ENCODE measurements at regions not wholly inside any gene's neighbourhood (a gene's known extent, or its start where the extent isn't known, plus 50 kb on each side); places are given as distances from the start of the nearest gene placed in this dataset.
A peak's percentile ranks its signal among the peaks of the same experiment; 100 is the strongest.

GRCh38 chr18:21997207-21998143 lies 171.9 kb upstream of the GATA6 start:
- Histone ChIP-seq H3K9me3 (ENCODE audit: severe bottlenecking) (no peaks in the 10 kb centered on the region), H3K4me3 (ENCODE audit: low read depth, low read length) (no peak overlapping the region), H3K27ac (no peak overlapping the region), H3K27me3 (ENCODE audit: insufficient read depth, low read depth, severe bottlenecking) (peaks cover 27% of the 10 kb centered on the region), H3K36me3 (no peaks in the 10 kb centered on the region)
- DNase-seq = no peak
- peak; percentile 76 for TF ChIP-seq CTCF (IDR thresholded peaks at IDR 0.05; ENCODE audit: low read depth, low read length)

GRCh38 chr18:21998486-21998885 lies 170.9 kb upstream of the GATA6 start:
- no peaks in the 10 kb centered on the region for H3K36me3 ChIP-seq
- DNase-seq = no peak
- no peak for TF ChIP-seq CTCF (IDR thresholded peaks at IDR 0.05; ENCODE audit: low read depth, low read length)
- H3K9me3 ChIP-seq (ENCODE audit: severe bottlenecking) = no peaks in the 10 kb centered on the region
- H3K27me3 ChIP-seq (ENCODE audit: insufficient read depth, low read depth, severe bottlenecking) = peaks cover 21% of the 10 kb centered on the region
- H3K4me3 ChIP-seq (ENCODE audit: low read depth, low read length) = no peak overlapping the region
- H3K27ac ChIP-seq = no peak overlapping the region

GRCh38 chr18:22001912-22002487 lies 167.4 kb upstream of the GATA6 start:
- TF ChIP-seq CTCF (IDR thresholded peaks at IDR 0.05; ENCODE audit: low read depth, low read length) = no peak
- Histone ChIP-seq H3K9me3 (ENCODE audit: severe bottlenecking) (no peaks in the 10 kb centered on the region), H3K27ac (no peak overlapping the region), H3K36me3 (no peaks in the 10 kb centered on the region), H3K27me3 (ENCODE audit: insufficient read depth, low read depth, severe bottlenecking) (peaks cover 3% of the 10 kb centered on the region), H3K4me3 (ENCODE audit: low read depth, low read length) (no peak overlapping the region)
- no peak for DNase-seq

GRCh38 chr18:22005191-22005841 lies 164.1 kb upstream of the GATA6 start:
- H3K36me3 ChIP-seq = no peaks in the 10 kb centered on the region
- no peak for DNase-seq
- no peak overlapping the region for H3K4me3 ChIP-seq (ENCODE audit: low read depth, low read length)
- TF ChIP-seq CTCF (IDR thresholded peaks at IDR 0.05; ENCODE audit: low read depth, low read length) = no peak
- H3K27ac ChIP-seq = no peak overlapping the region
- H3K27me3 ChIP-seq (ENCODE audit: insufficient read depth, low read depth, severe bottlenecking) = no peaks in the 10 kb centered on the region
- H3K9me3 ChIP-seq (ENCODE audit: severe bottlenecking) = no peaks in the 10 kb centered on the region

- H3K9me3 ChIP-seq (ENCODE audit: severe bottlenecking) = no peaks in the 10 kb centered on the region
- H3K36me3 ChIP-seq = no peaks in the 10 kb centered on the region
- no peak overlapping the region for H3K4me3 ChIP-seq (ENCODE audit: low read depth, low read length)
- no peak overlapping the region for H3K27ac ChIP-seq
- no peaks in the 10 kb centered on the region for H3K27me3 ChIP-seq (ENCODE audit: insufficient read depth, low read depth, severe bottlenecking)
- DNase-seq = no peak
- TF ChIP-seq CTCF (IDR thresholded peaks at IDR 0.05; ENCODE audit: low read depth, low read length) = no peak
Observed at GRCh38 chr18:22006458-22006857, 162.9 kb upstream of the GATA6 start.
